ENCODE measurements at regions not wholly inside any gene's neighbourhood (a gene's known extent, or its start where the extent isn't known, plus 50 kb on each side); places are given as distances from the start of the nearest gene placed in this dataset.

DNA sequence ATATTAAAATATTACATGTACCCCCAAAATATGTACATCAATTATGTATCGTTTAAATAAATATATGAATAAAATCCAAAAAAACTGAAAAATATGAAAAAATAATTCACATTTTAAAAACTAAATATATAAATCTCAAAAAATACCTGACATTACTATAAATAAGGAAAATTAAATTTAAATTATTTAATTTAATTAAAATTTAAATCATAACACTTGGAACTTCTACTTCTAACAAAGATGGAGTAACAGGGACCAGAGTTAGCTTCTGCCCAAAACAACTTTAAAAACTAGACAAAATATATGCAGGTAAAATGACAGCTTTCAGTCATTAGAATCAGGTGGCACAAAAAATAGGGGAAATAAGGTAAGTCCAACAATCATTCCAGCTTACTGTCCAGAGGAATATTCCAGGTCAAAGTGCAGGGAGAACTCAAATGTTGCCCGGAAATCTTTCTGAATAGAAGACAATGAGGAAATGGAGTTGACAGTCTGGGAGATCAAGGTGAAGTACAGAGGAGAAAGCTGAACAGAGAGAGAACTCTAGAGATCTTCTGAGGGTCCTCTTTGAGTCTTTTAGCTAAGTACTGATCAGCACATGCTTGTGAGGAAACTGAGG is 207.7 kb upstream of the ATP11B start:
- no peak for DNase-seq (ENCODE audit: low spot score)

DNA sequence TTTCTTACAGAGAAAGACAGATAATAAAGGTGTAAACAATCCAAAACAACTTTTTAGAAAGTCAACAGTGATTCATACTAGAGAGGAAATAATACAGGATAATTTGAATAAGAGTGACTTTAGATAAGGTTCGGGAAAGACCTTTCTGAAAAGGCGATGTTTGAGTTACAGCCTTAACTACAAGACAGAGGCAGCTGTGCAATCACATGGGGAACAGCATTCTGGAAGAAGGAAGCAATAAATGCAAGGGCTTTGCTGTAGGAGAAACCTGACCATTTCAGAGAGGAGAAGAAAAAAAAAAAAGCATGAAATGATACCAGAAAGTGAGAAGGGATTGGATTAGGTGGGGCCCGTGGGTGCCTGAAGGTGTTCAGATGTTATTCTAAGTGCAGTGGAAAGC is 200.6 kb upstream of the ATP11B start:
- no peak for DNase-seq (ENCODE audit: low spot score)

DNA sequence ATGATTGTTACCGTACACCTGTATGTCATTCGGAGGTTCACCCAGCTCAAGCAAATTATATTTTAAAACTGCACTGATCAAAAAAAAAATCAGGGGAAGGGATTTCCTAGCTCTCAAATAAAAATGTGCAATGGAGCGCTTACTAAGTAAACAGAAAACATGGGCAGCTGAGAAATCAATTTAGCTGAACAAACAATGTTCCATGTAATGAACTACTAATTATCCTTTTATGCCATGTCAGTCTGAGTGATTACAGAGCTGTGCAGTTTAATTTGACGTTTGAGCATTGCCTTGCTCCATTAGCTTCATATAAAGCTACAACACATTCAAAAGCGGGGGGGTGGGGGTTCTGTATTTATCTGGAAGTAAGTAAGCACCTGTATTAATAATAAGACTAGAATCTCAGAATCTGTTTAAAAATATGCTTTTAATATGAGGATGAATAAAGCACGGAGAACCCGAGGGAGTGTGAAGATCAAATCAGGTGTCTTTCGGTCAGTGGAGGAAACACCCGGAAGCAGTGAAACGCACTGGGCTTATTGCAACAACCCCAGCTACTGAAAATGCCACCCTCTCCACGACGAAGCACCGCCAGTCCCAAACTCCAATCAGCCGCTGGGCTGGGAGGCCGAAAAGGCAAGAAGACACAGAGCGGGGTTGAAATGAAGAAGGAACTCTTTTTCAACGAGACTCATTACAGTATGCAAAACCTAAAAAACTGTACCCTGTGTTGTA is 196.5 kb upstream of the ATP11B start:
- DNase-seq (ENCODE audit: low spot score), result no peak

DNA sequence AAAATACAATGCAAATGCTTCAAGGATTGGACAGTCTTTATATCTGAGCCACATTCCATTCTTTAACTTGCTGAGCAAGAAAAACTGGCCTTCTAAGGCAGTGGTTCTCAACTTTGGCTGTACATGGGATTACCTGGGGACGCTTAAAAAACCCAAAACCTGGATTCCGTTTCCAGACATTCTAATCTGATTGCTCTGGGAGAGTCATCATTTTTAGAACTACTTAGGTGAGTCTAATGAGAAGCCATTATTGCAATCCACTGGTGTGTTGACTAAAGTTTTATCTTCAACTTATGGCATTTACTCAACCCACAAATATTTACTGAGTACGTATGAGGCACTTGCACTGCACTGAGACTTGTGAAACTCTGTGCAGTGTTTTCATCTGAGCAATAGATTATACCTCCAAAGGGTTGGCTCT is 195.7 kb upstream of the ATP11B start:
- no peak for DNase-seq (ENCODE audit: low spot score)

DNA sequence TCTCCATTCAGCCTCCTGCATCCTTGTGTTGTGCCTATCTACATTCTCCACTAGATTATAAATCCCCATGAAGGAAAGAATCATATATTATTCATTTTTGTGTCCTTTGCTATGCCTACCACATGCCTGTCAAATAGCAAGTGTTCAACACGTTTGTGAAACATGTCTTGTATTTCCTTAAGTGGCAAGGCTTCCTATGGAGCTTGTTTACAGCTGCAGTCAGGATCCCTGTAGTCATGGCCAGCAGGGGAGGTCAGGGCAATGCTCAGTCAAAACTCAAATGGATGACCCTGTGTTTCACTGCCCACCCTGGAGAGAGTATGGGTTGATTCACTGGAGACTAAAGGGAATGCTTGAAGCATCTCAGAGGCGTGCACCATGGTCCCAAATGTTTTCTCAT is 191.7 kb upstream of the ATP11B start:
- DNase-seq (ENCODE audit: low spot score), result no peak

DNA sequence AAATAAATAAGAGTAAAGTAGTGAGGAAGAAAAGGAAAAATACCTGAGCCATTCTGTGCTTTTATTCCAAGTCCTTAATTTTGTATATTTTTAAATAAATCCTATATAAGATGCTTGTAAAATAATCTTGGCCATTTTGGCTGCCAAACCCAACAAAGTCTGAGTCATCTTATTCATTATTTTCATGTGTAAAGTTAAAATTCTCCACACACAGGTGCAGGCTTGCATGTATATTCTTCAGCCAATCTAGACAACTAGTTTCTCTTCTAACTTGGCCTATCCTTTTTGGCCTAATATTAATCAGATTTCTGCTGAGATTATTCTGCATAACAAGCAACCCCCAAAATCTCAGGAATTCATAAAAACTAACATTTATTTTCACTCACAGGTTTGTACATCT is 189.8 kb upstream of the ATP11B start:
- no peak for DNase-seq (ENCODE audit: low spot score)

DNA sequence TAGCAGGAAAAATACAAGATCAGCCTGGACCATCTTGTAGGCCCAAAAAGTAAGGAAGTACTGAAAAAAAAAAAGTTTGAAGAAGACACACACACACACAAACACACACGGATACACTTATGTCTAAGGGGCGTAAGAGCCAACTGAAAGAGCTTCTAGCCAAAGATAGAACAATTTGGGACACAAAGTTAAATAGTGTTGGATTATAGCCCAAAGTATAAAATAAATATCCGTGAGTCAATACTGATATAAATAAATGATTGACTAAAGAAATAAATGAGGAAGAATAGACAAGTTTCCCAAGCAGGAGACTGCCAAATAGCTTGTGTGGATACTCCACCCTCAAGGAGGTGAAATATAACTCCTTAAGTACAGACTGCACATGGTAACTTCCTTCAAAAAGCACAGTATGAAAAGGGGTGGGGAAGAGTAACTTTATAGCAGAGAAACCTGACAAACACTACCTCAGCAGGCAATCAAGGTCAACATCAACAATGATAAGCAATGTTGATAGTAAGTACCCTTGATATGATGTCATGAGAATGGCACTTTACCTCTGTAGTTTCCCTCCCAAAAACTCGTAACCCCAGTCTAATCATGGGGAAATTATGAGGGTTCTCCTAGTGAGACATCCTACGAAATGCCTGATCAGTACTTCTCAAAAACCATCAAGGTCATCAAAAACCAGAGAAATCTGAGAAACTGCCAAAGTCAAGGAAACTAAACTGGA is 187.3 kb upstream of the ATP11B start:
- no peak for DNase-seq (ENCODE audit: low spot score)

DNA sequence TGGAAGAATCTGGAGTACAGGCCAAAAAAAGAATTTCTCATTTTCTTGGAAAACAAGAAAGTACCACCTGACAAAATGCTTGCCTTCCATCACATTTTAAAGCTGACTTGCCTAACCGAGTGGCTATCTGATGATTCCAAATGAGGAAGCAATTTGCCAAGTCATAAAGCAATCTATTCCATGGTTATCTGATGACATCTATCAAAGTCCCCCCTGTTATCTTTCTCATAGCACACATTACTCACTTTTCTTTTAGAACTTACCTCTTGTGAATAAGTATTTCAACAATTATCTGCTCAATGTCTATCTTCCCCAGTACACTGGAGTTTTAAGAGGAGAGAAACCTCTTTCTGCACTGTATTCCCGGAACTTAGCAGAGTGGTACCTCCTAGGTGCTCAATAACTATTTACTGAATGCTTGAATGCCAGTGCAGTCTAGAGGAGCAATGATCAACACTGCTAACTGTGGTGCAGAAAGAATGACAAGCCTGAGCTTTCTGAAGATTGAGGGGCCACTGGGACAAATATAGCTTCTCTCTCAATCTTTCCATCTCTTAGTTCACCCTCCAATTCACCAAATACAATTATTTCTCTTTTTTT is 186.3 kb upstream of the ATP11B start:
- no peak for DNase-seq (ENCODE audit: low spot score)

DNA sequence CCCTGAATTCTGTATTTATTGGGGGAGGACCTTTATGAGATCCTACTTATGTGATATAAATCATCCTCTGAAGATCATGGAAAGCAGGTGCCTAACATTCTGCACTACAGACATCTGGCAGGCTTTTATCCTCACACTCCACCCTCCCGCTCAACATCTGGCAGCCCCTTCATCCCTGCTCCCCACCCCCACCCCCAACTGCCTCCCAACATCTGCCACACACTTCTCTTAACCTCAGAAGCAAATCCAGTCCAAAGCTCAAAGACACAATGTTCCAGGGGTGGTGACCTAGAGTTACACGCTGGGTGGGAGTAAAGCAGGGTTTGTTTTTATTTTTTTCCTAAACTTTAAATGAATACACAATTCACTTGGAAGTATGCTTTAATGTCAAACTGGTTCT is 184.5 kb upstream of the ATP11B start:
- no peak for DNase-seq (ENCODE audit: low spot score)

DNA sequence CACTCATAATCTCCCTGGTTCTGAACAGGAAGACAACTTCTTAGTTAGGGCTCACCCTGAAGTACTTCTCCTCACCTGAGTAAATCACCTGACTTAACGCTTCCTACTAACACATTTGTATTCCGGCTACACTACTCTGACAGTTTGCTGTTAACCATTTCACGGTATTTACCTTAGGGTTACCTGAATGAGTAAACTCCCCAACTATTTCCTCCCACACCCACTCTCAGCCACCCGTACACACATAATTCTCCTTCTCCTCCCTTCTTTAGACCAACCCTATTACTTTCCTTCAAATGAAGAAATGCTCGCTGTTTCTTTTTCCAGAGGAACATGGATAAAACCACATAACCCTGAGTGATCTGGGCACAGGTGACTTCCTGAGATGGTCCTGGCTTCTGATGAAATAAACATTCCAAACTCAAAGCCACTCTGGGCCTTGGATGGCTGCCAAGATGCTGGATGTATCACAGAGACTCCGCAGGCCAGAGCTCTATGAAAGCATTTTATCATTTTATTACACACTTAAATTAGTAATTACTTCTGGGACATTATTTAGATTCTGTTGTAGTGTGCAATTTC is 183.6 kb upstream of the ATP11B start:
- no peak for DNase-seq (ENCODE audit: low spot score)

DNA sequence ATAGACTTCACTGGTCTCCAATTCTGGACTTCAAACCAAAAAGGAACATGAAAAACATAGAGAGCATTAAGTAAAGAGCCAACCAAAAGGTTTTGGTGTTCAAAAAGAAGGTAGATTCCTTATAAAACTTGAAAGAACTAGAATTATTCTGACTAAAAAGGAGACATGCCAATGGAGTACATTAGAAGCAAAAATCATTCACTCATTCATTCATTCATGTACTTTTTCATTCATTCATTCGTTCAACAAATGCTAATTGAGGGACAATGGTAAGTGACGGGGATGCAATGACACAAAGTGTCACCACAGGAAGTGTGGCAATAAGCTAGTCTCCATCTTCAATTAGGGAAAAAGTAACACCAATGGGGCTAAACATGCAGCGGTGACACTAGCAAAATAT is 181.0 kb upstream of the ATP11B start:
- DNase-seq (ENCODE audit: low spot score), result no peak

DNA sequence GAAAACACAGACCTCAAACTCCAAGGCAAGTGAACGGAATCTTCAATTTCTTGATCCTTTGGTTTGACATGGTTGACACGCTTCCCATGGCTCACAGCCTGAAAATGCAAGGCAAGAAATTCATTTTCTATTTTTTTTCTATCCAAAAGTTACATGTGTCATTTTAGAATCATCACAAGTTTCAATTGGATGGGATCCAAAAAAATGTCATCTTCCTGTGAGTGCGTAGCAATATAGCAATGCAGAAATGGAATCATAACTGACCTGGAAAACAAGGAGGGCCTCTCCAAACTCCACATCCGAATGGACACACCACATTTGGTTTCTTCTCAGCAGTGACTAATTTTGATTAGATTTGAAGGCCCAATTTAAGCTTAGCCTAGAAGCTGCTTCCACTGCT is 175.8 kb upstream of the ATP11B start:
- DNase-seq (ENCODE audit: low spot score), result no peak

DNA sequence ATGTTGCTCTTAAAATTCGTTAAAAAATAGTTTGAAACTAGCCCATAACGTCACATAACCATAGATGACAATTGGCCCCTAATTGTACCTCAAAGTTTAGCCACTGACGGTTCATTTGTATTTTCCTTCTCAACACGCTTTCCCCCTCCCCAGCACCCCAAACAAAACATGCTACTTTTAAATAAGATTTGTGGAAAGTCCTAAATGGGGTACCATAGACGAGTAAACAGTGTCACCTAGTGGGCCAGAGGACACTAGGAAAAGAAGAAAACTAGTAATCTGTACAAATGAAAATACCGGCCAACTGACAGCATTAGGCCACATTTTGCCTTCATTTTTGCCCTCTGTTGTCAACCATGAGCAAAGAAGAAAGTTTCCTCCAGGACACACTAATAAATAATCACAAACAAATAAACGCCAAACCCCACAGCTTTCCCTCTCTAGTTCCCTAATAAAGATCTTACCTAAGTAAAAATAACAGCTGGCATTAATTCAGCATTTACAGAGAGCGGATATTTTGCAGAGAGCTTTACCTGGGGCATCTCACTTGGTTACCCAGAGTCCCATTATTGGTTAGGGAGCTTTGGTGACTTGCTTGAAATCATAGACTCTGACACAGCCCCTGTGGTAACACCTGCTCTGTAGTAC is 175.1 kb upstream of the ATP11B start:
- DNase-seq (ENCODE audit: low spot score), result no peak

DNA sequence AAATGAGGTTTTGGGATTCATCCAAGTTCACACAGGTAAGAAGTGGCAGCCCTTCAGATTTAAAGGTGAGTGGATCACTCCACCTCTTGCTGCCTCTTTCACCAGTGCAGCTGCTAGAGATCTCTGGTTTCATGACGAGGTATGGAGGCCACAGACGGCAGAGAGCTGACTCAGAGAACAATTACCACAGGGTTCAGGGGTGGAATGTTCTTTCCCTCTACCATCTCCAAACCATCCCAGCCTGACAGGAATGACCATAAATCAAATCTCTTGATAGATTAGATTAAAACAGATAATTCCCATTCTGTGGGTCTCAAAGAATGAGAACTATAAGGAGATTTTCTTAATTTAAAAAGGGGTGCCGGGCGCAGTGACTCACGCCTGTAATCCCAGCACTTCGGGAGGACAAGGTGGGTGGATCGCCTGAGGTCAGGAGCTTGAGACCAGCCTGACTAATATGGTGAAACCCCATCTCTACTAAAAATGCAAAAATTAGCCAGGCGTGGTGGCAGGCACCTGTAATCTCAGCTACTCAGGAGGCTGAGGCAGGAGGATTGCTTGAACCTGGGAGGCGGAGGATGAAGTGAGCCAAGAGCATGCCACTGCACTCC is 174.2 kb upstream of the ATP11B start:
- no peak for DNase-seq (ENCODE audit: low spot score)

DNA sequence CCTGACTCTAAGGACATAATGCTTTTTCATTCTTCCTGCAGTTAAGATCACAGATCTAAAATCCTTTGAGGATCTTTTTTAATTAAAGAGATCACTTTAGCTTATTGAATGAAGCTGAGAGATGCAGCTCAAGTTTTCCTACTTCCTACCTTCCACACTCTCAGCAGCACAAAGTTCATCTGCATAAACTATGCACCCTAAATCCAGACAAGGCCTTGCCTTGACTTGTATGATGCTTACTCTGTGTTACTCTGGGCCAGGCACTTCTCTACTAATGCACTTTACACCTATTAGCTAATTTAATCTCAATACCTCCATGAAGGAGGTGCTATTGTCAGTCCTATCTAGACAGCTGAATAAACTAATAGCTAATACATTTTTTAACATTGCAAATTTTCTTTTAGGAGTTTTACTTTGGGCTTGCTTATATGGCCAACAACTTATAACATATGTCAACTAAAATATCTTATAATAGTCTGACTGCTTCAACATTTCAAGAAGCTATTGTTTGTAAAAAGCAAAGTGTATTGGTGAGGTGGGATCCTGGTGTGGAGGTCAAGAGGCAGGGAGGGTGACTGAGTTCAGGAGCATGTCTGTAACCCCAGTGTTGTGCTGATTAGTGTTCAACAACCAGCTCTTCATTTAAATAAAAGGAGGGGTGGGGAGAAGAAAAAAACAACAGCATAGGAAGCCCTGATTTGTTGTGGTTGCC is 172.4 kb upstream of the ATP11B start:
- DNase-seq (ENCODE audit: low spot score), result no peak

DNA sequence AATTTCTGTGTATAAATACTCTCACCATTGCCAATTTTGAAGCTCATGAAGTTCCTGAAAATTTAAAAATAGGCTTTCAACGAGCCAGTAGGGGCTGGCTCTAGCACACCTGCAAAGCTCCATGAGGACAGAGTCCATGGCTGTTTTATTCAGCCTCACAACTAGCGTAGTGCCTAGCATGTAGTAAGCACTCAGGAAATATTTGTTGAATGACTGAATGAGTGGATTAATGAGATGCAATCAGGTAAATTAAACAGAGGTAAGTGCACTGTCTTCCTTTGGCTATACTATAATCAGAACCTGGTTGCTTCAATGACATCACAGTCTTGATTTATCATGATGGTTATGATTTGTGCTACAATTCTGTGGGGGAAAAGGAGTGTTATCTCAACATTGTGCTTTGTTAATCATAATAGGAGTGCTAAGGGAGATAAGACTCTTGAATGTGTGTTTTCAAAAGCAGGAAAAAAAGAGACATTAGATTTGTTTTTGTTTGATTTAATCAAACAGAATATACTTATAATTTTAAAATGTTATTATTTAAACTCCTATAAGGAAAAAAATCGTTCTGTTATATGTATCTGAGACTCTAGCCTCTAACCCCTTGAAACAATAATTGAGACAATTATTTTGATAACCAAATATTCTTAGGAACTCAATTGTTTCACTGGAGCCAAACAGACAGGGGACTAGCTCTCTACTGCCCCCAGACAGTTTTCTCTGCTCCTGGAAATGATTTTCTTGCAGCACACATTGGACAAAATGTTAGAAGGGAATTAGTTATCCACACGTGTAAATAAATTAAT is 171.7 kb upstream of the ATP11B start:
- DNase-seq (ENCODE audit: low spot score), result no peak

DNA sequence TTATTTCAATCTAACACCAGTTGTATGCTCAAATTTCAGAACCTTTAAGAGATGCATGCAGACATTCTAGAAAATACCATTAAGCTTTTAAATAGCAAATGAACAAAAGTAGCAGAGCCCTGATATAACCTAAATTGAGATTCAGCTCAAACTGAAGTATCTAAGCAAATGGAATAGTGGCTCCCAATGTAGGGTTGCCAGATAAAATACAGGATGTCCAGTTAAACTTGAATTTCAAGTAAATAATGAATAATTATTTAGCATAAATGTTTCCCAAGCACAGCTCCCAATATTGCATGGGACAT is 171.1 kb upstream of the ATP11B start:
- DNase-seq (ENCODE audit: low spot score), result no peak

DNA sequence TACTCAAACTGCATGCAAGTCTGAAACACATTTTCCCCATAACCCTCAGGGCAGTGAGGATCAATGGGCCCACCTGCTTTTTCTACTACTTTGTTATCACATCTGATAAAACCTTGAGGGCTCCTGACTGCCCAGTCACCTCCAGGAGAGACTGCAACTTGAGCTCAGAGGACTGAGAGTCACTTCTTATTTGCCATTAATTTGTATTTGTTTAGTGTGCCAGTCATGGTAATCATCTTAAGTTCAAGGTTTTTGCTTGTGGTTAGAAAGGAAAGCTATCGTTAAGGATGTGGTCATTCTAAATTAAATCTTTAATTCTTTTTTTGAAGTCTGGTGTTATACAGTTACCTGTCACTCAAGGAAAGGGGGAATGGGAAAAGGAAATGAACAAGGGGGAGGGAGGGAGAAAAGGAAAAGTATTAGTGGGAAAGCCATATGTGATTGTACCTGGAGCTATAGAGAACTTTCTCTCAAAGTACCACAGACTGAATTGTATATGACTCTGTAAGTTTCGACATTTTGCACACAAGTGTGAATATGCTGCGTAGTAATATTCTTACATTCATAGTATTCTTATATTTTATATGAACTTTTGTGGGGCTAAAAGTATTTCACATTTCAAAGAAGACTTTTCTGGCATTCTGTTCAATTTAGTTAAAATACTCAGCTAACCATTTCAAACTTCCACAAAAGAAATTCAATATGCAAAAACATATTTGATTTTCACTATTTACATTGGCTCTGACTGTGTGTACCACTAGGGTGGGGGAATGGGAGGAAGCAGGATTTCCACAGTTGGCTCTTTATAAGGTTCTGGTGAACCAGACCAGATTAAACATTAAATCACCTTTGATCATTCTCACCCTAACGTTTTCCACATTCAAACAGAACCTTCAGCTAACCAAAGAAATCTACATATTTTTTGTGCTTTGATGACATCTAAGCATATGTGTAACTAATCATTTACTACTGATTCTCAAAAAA is 166.5 kb upstream of the ATP11B start:
- no peak for DNase-seq (ENCODE audit: low spot score)

DNA sequence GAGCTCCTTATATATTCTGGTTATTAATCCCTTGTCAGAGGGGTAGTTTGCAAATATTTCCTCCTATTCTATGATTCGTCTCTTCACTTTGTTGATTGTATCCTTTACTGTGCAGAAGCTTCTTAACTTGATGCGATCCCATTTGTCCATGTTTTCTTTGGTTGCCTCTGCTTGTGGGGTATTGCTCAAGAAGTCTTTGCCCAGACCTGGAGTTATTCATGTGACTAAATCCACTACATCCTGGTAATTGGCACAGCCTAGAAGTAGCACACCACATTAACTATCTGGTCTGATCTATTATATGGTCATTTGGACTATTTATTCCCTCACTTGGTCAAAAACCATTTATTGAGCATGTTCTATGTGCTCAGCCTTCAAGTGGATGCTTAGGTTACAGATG is 164.8 kb upstream of the ATP11B start:
- no peak for DNase-seq (ENCODE audit: low spot score)

Data from ecto neural progenitor cell (in vitro differentiated cells).